Peyer's patch (tissue), 4 donors: ENCODE measurements at regions not wholly inside any gene's neighbourhood (a gene's known extent, or its start where the extent isn't known, plus 50 kb on each side); places are given as distances from the start of the nearest gene placed in this dataset.

Experiments
- DNase-seq, 3 donors: peaks; one replicate each; pipeline ENCODE4 v3.0.0-alpha.2; 2017 to 2019
- H3K27ac ChIP-seq, 4 donors: fragments of 200-600 bp; sonication (generic); one replicate each; pipeline ENCODE4 v1.5.1; 2016 to 2019
- H3K27me3 ChIP-seq, 2 donors: fragments of 200-600 bp; sonication (generic); one replicate each; pipeline ENCODE4 v1.5.1; 2019
- H3K36me3 ChIP-seq, 3 donors: fragments of 200-600 bp; sonication (generic); one replicate each; pipeline ENCODE4 v1.5.1; 2016 to 2019
- H3K4me1 ChIP-seq, 4 donors: fragments of 200-600 bp; sonication (generic); one replicate each; pipeline ENCODE4 v1.5.1; 2016 to 2019
- H3K4me3 ChIP-seq, 4 donors: fragments of 200-600 bp; sonication (generic); 1 replicate in 3 of 4; 2 replicates in 1 of 4; pipeline ENCODE4 v1.5.1; 2016 to 2019; ENCODE audit warnings: mild to moderate bottlenecking in 1 of 4
- H3K9me3 ChIP-seq, 4 donors: fragments of 200-600 bp; sonication (generic); one replicate each; pipeline ENCODE4 v1.5.1; 2016 to 2019; ENCODE audit warnings: mild to moderate bottlenecking in 1 of 4
- POLR2A ChIP-seq, 2 donors: fragments of 450-650 bp; IDR thresholded peaks; one replicate each; pipeline ENCODE4 v1.5.1; 2017; ENCODE audit warnings: antibody characterized with exemption in 2 of 2, mild to moderate bottlenecking in 2 of 2, moderate library complexity in 2 of 2
- TF ChIP-seq, protein P1 (sequence below), 6 experiments: fragments of 450-650 bp in 4 of 6; fragments of 200-600 bp in 2 of 6; sonication (generic) in 1 of 6; IDR thresholded peaks; one replicate each; pipeline ENCODE4 v1.5.1; 2017 to 2019; ENCODE audit warnings: antibody characterized with exemption in 6 of 6, mild to moderate bottlenecking in 3 of 6, moderate library complexity in 1 of 6

DNA sequence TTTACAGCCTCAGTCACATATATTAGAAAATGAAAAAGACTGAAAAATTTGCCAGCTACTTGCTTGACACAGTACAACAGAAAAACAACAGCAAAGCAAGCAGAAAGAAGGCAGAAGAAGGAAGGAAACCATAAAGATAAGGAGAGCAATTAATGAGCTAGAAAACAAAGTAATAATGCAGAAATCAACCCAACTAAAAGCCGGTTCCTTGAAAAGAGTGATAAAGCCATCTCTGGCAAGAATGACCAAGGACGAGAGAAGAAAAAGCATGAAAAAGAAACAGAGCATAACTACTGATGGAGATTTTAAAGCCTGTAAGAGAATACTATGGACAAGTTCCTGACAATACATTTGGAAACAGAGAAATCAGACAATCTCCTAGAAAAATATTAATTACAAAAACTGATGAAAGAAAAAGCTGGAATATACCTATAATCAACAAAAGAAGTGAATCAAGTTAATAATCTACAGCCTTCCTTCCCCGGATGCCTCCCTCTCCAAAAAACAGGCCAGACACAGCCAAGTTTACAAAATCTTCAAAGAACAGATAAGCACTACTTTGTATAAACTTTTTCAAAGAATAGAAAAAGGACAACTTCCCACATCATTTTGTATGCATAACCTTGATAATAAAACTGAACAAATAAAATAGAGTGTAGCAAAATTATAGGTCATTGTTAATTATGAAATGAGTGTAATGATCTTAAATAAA is 204.0 kb downstream of the BAMBI start:
- no peak for DNase-seq
- Histone ChIP-seq H3K27me3 (no peaks in the 10 kb centered on the region), H3K27ac (no peak overlapping the region), H3K4me3 (no peak overlapping the region), H3K9me3 (no peaks in the 10 kb centered on the region), H3K4me1 (no peaks in the 10 kb centered on the region), H3K36me3 (no peaks in the 10 kb centered on the region)
- TF ChIP-seq, protein P1, sequence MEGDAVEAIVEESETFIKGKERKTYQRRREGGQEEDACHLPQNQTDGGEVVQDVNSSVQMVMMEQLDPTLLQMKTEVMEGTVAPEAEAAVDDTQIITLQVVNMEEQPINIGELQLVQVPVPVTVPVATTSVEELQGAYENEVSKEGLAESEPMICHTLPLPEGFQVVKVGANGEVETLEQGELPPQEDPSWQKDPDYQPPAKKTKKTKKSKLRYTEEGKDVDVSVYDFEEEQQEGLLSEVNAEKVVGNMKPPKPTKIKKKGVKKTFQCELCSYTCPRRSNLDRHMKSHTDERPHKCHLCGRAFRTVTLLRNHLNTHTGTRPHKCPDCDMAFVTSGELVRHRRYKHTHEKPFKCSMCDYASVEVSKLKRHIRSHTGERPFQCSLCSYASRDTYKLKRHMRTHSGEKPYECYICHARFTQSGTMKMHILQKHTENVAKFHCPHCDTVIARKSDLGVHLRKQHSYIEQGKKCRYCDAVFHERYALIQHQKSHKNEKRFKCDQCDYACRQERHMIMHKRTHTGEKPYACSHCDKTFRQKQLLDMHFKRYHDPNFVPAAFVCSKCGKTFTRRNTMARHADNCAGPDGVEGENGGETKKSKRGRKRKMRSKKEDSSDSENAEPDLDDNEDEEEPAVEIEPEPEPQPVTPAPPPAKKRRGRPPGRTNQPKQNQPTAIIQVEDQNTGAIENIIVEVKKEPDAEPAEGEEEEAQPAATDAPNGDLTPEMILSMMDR (IDR thresholded peaks at IDR 0.05) = no peak
- no peak for TF ChIP-seq POLR2A (IDR thresholded peaks at IDR 0.05)

DNA sequence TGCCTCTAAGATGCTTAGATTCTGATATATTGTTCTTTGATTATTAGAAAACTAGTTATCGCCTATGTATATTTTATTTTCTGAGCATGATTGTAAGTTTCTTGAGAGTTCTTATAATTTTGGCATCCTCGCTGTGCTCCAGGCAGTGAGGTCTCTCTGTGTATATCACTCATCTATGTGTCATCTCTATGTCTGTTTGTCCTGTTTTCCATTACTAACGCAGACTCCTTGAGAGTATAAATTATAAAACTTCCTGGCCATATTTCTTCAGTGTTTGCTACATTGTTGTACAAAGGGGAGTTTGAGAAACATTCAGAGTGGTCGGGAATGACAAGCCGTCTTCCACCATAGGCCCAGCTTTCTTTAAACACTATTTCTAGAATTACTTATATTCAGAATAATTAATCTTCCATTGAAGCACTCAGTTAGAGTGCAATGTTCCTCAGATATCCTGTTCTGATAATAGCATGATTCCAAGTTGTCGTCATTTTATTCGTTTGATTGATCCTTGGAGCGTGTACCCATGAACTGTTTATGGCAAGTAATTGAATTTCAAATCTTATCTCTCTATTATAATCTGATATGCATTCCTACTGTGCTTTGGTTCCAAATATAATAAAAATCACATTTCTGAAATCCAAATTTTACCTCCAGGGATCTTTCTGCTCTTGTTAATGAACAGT is 206.6 kb downstream of the BAMBI start:
- H3K36me3 ChIP-seq = no peaks in the 10 kb centered on the region
- H3K27ac ChIP-seq = no peak overlapping the region
- no peak for TF ChIP-seq POLR2A (IDR thresholded peaks at IDR 0.05)
- TF ChIP-seq, protein P1 (IDR thresholded peaks at IDR 0.05) = no peak
- no peaks in the 10 kb centered on the region for H3K9me3 ChIP-seq
- H3K4me3 ChIP-seq = no peak overlapping the region
- no peaks in the 10 kb centered on the region for H3K27me3 ChIP-seq
- DNase-seq = no peak
- H3K4me1 ChIP-seq = no peaks in the 10 kb centered on the region

DNA sequence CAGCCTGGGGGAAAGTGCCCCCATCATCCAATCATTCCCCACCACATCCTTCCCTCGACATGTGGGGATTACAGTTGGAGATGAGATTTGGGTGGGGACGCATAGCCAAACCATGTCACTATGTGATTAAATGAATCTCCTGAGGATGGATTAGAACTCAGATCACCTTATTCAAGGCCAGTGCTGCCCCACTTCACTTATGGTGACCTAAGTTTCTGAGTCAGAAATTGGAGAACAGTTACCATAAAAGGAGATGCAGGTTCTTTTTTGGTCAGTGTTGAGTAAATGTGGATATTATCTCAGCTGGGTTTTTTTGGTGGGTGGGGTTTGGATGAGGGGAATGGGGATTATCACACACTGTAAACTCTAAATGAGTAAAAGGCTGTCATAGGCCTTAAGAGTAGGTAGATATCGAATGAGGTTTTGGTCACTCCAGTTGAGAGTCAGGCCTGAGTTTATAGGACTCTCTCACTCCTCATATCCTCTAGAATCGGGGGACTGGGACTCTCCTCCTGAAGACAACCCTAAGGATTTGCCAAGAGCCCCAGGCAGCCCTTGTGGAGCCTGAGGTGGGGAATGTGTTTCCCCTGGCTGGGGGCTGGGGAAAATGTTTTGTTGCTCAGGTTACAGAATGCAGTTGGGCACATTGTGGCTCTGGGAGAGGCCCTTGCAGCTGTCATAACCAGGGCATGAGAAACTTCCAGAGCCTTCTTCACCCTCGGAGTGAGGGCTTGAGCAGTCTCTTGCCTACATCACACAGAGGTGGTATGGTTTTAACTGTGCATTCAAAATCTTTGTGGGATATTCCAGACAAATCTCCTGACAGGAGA is 213.0 kb downstream of the BAMBI start:
- Histone ChIP-seq H3K4me1 (no peaks in the 10 kb centered on the region), H3K27ac (no peak overlapping the region), H3K4me3 (no peak overlapping the region), H3K27me3 (no peaks in the 10 kb centered on the region), H3K9me3 (no peaks in the 10 kb centered on the region), H3K36me3 (no peaks in the 10 kb centered on the region)
- DNase-seq = no peak
- TF ChIP-seq, protein P1 (IDR thresholded peaks at IDR 0.05) = no peak
- no peak for TF ChIP-seq POLR2A (IDR thresholded peaks at IDR 0.05)

DNA sequence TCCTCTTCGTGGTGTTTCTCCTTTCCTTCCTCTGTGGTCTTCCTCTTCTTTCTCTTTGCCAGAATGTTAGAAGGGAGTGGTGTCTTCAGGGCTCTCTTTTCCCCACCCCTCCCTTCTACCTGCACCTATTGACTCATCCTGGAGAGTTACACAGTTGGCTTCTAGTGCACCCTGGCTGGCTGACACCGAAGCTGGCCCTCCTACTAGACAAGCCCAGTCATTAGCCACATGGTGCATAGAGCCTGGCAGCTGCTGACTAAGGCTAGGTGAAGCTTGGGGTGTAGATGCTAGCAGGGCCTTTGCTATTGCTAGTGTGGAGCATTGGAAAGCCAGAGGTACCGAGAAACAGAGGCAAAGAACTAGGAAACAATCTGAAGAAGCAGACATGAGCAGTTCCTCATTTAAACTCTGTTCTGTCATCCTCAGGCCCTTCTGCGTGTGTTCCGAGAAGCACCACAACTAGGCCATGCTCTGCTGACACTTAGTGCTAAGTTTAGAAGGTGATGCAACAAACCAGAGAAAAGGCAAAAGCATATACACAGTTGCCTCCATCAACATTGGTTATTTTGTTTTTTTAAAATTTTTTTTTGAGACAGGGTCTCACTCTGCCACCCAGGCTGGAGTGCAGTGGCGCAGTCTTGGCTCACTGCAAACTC is 213.9 kb downstream of the BAMBI start:
- Histone ChIP-seq H3K27ac (no peak overlapping the region), H3K4me1 (no peaks in the 10 kb centered on the region), H3K9me3 (no peaks in the 10 kb centered on the region), H3K4me3 (no peak overlapping the region), H3K27me3 (no peaks in the 10 kb centered on the region), H3K36me3 (no peaks in the 10 kb centered on the region)
- TF ChIP-seq POLR2A (IDR thresholded peaks at IDR 0.05) = no peak
- TF ChIP-seq, protein P1 (IDR thresholded peaks at IDR 0.05) = no peak
- DNase-seq = no peak

DNA sequence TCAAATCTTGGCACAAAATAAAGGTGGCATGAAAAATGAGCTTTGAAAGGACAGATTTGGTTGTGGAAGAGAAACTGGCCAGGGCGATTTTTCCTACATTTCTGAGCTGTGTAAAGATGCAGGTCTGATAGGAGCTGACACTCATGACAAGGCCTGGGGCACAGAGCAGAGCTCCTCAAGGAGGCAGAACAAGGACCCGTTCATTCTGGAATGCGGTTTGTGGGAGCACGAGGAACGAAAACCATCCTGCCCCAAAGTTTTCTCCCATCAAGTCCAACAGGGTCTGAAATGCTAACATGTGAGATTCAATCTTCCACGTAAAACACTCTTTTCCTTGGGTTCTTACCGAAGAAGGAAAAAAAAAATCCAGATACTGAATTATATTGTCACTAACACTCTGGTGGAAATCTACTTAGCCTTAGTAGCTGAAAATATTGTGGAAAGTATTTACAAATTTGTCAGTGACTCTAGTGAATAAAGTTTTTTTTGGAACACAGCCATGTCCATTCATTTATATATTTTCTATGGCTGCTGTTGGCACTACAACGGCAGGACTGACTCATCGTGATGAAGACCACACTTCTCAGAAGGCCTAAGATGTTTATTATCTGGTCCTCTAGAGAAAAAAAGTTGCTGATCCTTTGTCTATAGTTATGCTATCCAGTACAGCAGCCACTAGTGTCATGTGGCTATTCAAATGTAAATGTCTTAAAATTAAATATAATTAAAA is 215.7 kb downstream of the BAMBI start:
- Histone ChIP-seq H3K27ac (no peak overlapping the region), H3K9me3 (no peaks in the 10 kb centered on the region), H3K4me1 (no peaks in the 10 kb centered on the region), H3K36me3 (no peaks in the 10 kb centered on the region), H3K27me3 (no peaks in the 10 kb centered on the region), H3K4me3 (no peak overlapping the region)
- TF ChIP-seq, protein P1 (IDR thresholded peaks at IDR 0.05) = no peak
- TF ChIP-seq POLR2A (IDR thresholded peaks at IDR 0.05) = no peak
- no peak for DNase-seq
